ENCODE measurements at regions not wholly inside any gene's neighbourhood (a gene's known extent, or its start where the extent isn't known, plus 50 kb on each side); places are given as distances from the start of the nearest gene placed in this dataset.

DNA sequence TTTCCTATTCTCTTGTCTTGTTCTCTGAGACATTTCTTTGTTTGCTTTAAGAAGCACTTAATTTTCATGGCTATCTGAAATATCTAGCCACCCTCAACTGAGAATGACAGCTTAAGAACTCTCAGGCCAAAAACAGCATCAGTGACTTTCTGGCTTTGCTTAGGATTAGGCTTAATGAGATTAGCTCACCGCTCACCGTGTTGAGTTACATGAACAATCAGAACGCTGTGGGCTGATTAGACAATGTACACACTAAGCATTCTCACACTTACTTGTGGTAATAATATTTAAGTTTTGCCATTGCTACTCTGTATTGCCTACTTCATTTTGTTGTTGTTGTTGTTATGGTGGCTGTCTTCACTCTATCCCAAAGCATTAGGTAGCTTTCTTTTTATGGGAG is 1283.6 kb downstream of the UQCRFS1 start:
- no peak overlapping the region for H3K9ac ChIP-seq (replicated peaks; ENCODE audit: extremely low read depth, insufficient read depth, low read length)
- H2AFZ ChIP-seq (ENCODE audit: low read depth, low read length): no peak overlapping the region
- no peaks in the 10 kb centered on the region for H3K79me2 ChIP-seq (ENCODE audit: control insufficient read depth, insufficient read depth, low read length)
- CTCF ChIA-PET: no interaction called here
- dilution Hi-C loops (cut with MboI; ENCODE audit: extremely low pct_ligation_motif_present, low sequenced_read_pairs) (no loop called here), intact Hi-C loops (cut with micrococcal nuclease) (no loop called here)
- no peak overlapping the region for H3K4me2 ChIP-seq (ENCODE audit: insufficient read depth, low read length)
- H3K9me3 ChIP-seq (replicated peaks; ENCODE audit: control insufficient read depth, insufficient read depth, low read length): peaks cover 7% of the 10 kb centered on the region
- no peaks in the 10 kb centered on the region for H3K4me1 ChIP-seq (ENCODE audit: control insufficient read depth, extremely low read depth, insufficient read depth, low read length)
- H4K20me1 ChIP-seq (replicated peaks; ENCODE audit: control insufficient read depth, extremely low read depth, insufficient read depth, low read length): no peaks in the 10 kb centered on the region
- H3K4me3 ChIP-seq (replicated peaks in 1 of 3; ENCODE audit: insufficient read depth in 1 of 3, low read depth in 1 of 3, low read length in 3 of 3): no peak overlapping the region
- no peak overlapping the region for H3K27ac ChIP-seq (ENCODE audit: insufficient read depth, low read depth, low read length)
- POLR2A ChIA-PET: no interaction called here
- DNase-seq (ENCODE audit: low read depth, low spot score) (no peak), FAIRE-seq (no peak)
- BruUV-seq (replicated peaks): no TSS peak
- no peak for TF ChIP-seq POLR2AphosphoS5 (IDR thresholded peaks at IDR 0.05; ENCODE audit: insufficient read depth, low read depth, low read length)
- no peak for TF ChIP-seq FOS (IDR thresholded peaks at IDR 0.05; ENCODE audit: borderline replicate concordance, insufficient read depth, low read length)
- no peak for TF ChIP-seq EZH2 (IDR thresholded peaks at IDR 0.05; ENCODE audit: borderline replicate concordance, low read depth, low read length, severe bottlenecking)
- TF ChIP-seq JUN (IDR thresholded peaks at IDR 0.05; ENCODE audit: borderline replicate concordance, insufficient read depth, insufficient read length, low read depth): no peak
- TF ChIP-seq, protein P1, sequence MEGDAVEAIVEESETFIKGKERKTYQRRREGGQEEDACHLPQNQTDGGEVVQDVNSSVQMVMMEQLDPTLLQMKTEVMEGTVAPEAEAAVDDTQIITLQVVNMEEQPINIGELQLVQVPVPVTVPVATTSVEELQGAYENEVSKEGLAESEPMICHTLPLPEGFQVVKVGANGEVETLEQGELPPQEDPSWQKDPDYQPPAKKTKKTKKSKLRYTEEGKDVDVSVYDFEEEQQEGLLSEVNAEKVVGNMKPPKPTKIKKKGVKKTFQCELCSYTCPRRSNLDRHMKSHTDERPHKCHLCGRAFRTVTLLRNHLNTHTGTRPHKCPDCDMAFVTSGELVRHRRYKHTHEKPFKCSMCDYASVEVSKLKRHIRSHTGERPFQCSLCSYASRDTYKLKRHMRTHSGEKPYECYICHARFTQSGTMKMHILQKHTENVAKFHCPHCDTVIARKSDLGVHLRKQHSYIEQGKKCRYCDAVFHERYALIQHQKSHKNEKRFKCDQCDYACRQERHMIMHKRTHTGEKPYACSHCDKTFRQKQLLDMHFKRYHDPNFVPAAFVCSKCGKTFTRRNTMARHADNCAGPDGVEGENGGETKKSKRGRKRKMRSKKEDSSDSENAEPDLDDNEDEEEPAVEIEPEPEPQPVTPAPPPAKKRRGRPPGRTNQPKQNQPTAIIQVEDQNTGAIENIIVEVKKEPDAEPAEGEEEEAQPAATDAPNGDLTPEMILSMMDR (IDR thresholded peaks at IDR 0.05; ENCODE audit: extremely low read depth in 1 of 2, insufficient read depth in 1 of 2, low read depth in 1 of 2, low read length in 2 of 2): no peak
- no peak for TF ChIP-seq MYC (IDR thresholded peaks at IDR 0.05; ENCODE audit: low read depth, low read length)
- no peak for TF ChIP-seq POLR2A (IDR thresholded peaks at IDR 0.05; ENCODE audit: low read depth, low read length)
- no peak for TF ChIP-seq MAX (IDR thresholded peaks at IDR 0.05; ENCODE audit: insufficient read depth, insufficient read length)
- TF ChIP-seq GATA2 (IDR thresholded peaks at IDR 0.05; ENCODE audit: insufficient read depth, insufficient read length, low read depth, low read length): no peak
- no peaks in the 10 kb centered on the region for H3K27me3 ChIP-seq (ENCODE audit: control insufficient read depth in 2 of 2, insufficient read depth in 2 of 2, low read length in 2 of 2)
- H3K9me1 ChIP-seq (replicated peaks; ENCODE audit: control insufficient read depth, extremely low read depth, insufficient read depth, low read length): no peaks in the 10 kb centered on the region
- no peaks in the 10 kb centered on the region for H3K36me3 ChIP-seq (ENCODE audit: control insufficient read depth in 2 of 2, extremely low read depth in 1 of 2, insufficient read depth in 2 of 2, low read length in 2 of 2)

All from endothelial cell of umbilical vein (primary cell).